Smooth muscle cell (in vitro differentiated cells): ENCODE measurements at regions not wholly inside any gene's neighbourhood (a gene's known extent, or its start where the extent isn't known, plus 50 kb on each side); places are given as distances from the start of the nearest gene placed in this dataset.

ENCODE experiments used
- DNase-seq: peaks from one replicate; lab custom pipeline; 2025; ENCODE audit not compliant: unreplicated experiment; lab: John Stamatoyannopoulos, UW
- H2AFZ ChIP-seq: fragments of 200-600 bp; sonication (generic); 2 replicates; pipeline ENCODE4 v1.6.0; 2016; ENCODE audit warnings: antibody characterized with exemption, low read depth, mild to moderate bottlenecking
- H3F3A ChIP-seq: fragments of 200-600 bp; sonication (generic); 2 replicates; pipeline ENCODE4 v1.6.0; 2017; ENCODE audit warnings: antibody characterized with exemption, low read depth
- H3K27ac ChIP-seq: fragments of 200-600 bp; sonication (generic); 2 replicates; pipeline ENCODE4 v1.5.1; 2016; ENCODE audit warnings: low read depth, mild to moderate bottlenecking
- H3K27me3 ChIP-seq: fragments of 200-600 bp; sonication (generic); 2 replicates; pipeline ENCODE4 v1.6.1; 2016; ENCODE audit warnings: low read depth, mild to moderate bottlenecking
- H3K36me3 ChIP-seq: fragments of 200-600 bp; sonication (generic); 2 replicates; pipeline ENCODE4 v1.5.1; 2016; ENCODE audit warnings: low read depth
- H3K4me1 ChIP-seq: fragments of 200-600 bp; sonication (generic); 2 replicates; pipeline ENCODE4 v1.5.1; 2016; ENCODE audit warnings: low read depth
- H3K4me2 ChIP-seq: fragments of 200-600 bp; sonication (generic); 2 replicates; pipeline ENCODE4 v1.6.0; 2016; ENCODE audit warnings: mild to moderate bottlenecking
- H3K4me3 ChIP-seq: fragments of 200-600 bp; sonication (generic); 2 replicates; pipeline ENCODE4 v1.5.1; 2016; ENCODE audit warnings: mild to moderate bottlenecking
- H3K79me2 ChIP-seq: fragments of 200-600 bp; sonication (generic); 2 replicates; pipeline ENCODE4 v1.6.0; 2016; ENCODE audit warnings: low read depth, mild to moderate bottlenecking
- H3K9ac ChIP-seq: fragments of 200-600 bp; sonication (generic); 2 replicates; pipeline ENCODE4 v1.6.0; 2016; ENCODE audit warnings: low read depth
- H3K9me3 ChIP-seq: fragments of 200-600 bp; sonication (generic); replicated peaks from 2 replicates; pipeline ENCODE4 v1.5.1; 2016; ENCODE audit warnings: low read depth
- H4K20me1 ChIP-seq: fragments of 200-600 bp; sonication (generic); 2 replicates; pipeline ENCODE4 v1.6.0; 2016; ENCODE audit warnings: low read depth
- CTCF ChIP-seq: fragments of 200-600 bp; sonication (generic); IDR thresholded peaks from 2 replicates; pipeline ENCODE4 v1.5.1; 2017; ENCODE audit warnings: borderline replicate concordance, mild to moderate bottlenecking, antibody characterized with exemption; ENCODE audit not compliant: insufficient read depth, poor library complexity, severe bottlenecking
- WGBS: methylation state at CpG from one replicate; pipeline ENCODE4 v1.1.7; 2016; ENCODE audit warnings: low lambda C conversion rate; 5-methylcytosine and 5-hydroxymethylcytosine counted together

GRCh38 chr5:86155796-86156195 is 461.9 kb upstream of the COX7C start:
- Histone ChIP-seq H3K4me2 (no peak overlapping the region), H3K27ac (no peak overlapping the region), H3K79me2 (no peaks in the 10 kb centered on the region), H4K20me1 (no peaks in the 10 kb centered on the region), H3K36me3 (no peaks in the 10 kb centered on the region), H2AFZ (no peak overlapping the region), H3K4me1 (no peaks in the 10 kb centered on the region), H3K9me3 (no peaks in the 10 kb centered on the region), H3F3A (no peaks in the 10 kb centered on the region), H3K9ac (no peak overlapping the region), H3K4me3 (no peak overlapping the region), H3K27me3 (no peaks in the 10 kb centered on the region)
- no peak for TF ChIP-seq CTCF
- no peak for DNase-seq
- WGBS = 55% methylated on average over 3 of the region's 3 CpGs

DNA sequence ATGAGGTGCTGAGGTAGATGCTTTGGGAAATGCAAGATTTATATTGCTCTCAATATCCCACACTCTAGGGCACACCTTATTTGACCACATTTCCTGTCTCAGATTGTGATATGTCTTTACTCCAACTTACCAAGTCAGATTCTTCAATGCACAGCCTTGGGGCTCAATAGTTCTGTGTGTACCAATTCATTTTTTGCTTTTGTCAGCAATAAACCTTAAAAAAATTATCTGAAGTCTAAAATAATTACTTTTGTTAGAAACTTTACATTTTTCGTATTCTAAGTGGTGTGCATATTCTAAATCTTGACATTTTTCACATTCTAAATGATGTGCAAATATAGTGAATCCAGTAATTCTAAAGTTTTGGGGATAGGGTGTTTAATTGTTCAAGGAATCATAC is 447.5 kb upstream of the COX7C start:
- 87% methylated on average over 1 of the region's 1 CpG for WGBS
- no peak for TF ChIP-seq CTCF

GRCh38 chr5:86175224-86175623 is 442.5 kb upstream of the COX7C start:
- 78% methylated on average over 1 of the region's 1 CpG for WGBS
- H3K9me3 ChIP-seq = no peaks in the 10 kb centered on the region
- H3K9ac ChIP-seq = no peak overlapping the region
- H3K27ac ChIP-seq = no peak overlapping the region
- TF ChIP-seq CTCF = no peak
- H4K20me1 ChIP-seq = no peaks in the 10 kb centered on the region
- no peak overlapping the region for H3K4me2 ChIP-seq
- no peaks in the 10 kb centered on the region for H3K79me2 ChIP-seq
- no peaks in the 10 kb centered on the region for H3K36me3 ChIP-seq
- H3K4me3 ChIP-seq = no peak overlapping the region
- H2AFZ ChIP-seq = no peak overlapping the region
- no peaks in the 10 kb centered on the region for H3K27me3 ChIP-seq
- DNase-seq = no peak
- no peaks in the 10 kb centered on the region for H3K4me1 ChIP-seq
- H3F3A ChIP-seq = no peaks in the 10 kb centered on the region

More for the DNA sequence above, 447.5 kb upstream of the COX7C start:
- Histone ChIP-seq H3K4me3 (no peak overlapping the region), H3K9ac (no peak overlapping the region), H3K9me3 (no peaks in the 10 kb centered on the region), H4K20me1 (no peaks in the 10 kb centered on the region), H3K27me3 (no peaks in the 10 kb centered on the region), H3K27ac (no peak overlapping the region), H3F3A (no peaks in the 10 kb centered on the region), H3K79me2 (no peaks in the 10 kb centered on the region), H3K4me1 (no peaks in the 10 kb centered on the region), H3K36me3 (no peaks in the 10 kb centered on the region), H2AFZ (no peak overlapping the region), H3K4me2 (no peak overlapping the region)
- DNase-seq = no peak

DNA sequence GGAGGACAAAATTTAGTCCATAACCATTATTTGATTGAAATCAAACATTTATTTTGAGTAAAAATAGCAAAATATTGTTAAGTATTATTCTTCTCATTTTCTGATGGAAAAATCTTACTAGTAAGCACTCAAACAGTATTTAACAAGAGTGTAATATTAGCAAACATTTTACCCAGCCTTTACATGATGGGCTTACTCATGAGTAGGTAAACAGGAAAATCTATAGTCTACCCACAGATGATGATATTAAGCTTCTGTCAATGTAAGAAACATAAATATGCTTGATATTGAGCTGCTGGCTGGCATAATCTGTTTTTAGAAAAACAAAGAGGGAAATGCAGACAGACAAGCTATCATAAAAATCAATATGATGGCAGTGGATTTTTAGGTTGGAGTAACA is 418.5 kb upstream of the COX7C start:
- Histone ChIP-seq H2AFZ (no peak overlapping the region), H3K27ac (no peak overlapping the region), H3K36me3 (no peaks in the 10 kb centered on the region), H3K4me1 (no peaks in the 10 kb centered on the region), H4K20me1 (no peaks in the 10 kb centered on the region), H3F3A (no peaks in the 10 kb centered on the region), H3K9ac (no peak overlapping the region), H3K4me3 (no peak overlapping the region), H3K79me2 (no peaks in the 10 kb centered on the region), H3K27me3 (no peaks in the 10 kb centered on the region), H3K4me2 (no peak overlapping the region), H3K9me3 (no peaks in the 10 kb centered on the region)
- no peak for DNase-seq
- TF ChIP-seq CTCF = no peak
